Stimulated activated naive CD4-positive, alpha-beta T cell (primary cell): ENCODE measurements at regions not wholly inside any gene's neighbourhood (a gene's known extent, or its start where the extent isn't known, plus 50 kb on each side); places are given as distances from the start of the nearest gene placed in this dataset.
"Not testable (repeated sequence)": the region's sequence is repeated elsewhere in the genome, so short reads cannot be mapped to it uniquely, and the experiment has no call there.

Source experiments
- DNase-seq, 6 experiments: peaks; one replicate each; lab custom pipeline; 2025; lab: John Stamatoyannopoulos, UW

- DNase-seq = no peak
Measured at GRCh38 chr1:163472651-163473248, 151.0 kb downstream of the NUF2 start.

- DNase-seq = no peak
Measured at GRCh38 chr1:163477276-163477830, 155.6 kb downstream of the NUF2 start.

- DNase-seq = not testable (repeated sequence)
Measured at GRCh38 chr1:163498391-163499330, 176.9 kb downstream of the NUF2 start.

GRCh38 chr1:163504331-163504978, 182.7 kb downstream of the NUF2 start:
- no peak for DNase-seq

- no peak for DNase-seq
Measured at GRCh38 chr1:163509114-163509513, 187.4 kb downstream of the NUF2 start.

GRCh38 chr1:163512349-163512989, 190.7 kb downstream of the NUF2 start:
- DNase-seq = no peak

- DNase-seq = no peak
Measured at GRCh38 chr1:163523375-163524029, 201.7 kb downstream of the NUF2 start.

GRCh38 chr1:163528710-163529348, 207.1 kb downstream of the NUF2 start:
- no peak for DNase-seq

- no peak for DNase-seq
Measured at GRCh38 chr1:163531345-163531744, 209.6 kb downstream of the NUF2 start.

GRCh38 chr1:163535401-163535800, 213.6 kb downstream of the NUF2 start:
- no peak for DNase-seq

- no peak for DNase-seq
Measured at GRCh38 chr1:163535807-163536206, 214.1 kb downstream of the NUF2 start.

- no peak for DNase-seq
Measured at GRCh38 chr1:163537809-163538208, 216.1 kb downstream of the NUF2 start.

- no peak for DNase-seq
Measured at GRCh38 chr1:163538667-163539066, 216.9 kb downstream of the NUF2 start.

GRCh38 chr1:163540727-163541126, 219.0 kb downstream of the NUF2 start:
- no peak for DNase-seq

GRCh38 chr1:163544441-163544840, 222.7 kb downstream of the NUF2 start:
- no peak for DNase-seq

GRCh38 chr1:163558162-163558561, 236.4 kb downstream of the NUF2 start:
- no peak for DNase-seq

GRCh38 chr1:163561580-163562295, 240.0 kb downstream of the NUF2 start:
- no peak for DNase-seq

GRCh38 chr1:163562355-163562754, 240.6 kb downstream of the NUF2 start:
- DNase-seq = no peak

GRCh38 chr1:163565166-163565565, 243.4 kb downstream of the NUF2 start:
- DNase-seq = no peak

- no peak for DNase-seq
Measured at GRCh38 chr1:163570071-163570470, 248.3 kb downstream of the NUF2 start.
